GM12878 (cell line): ENCODE measurements at regions not wholly inside any gene's neighbourhood (a gene's known extent, or its start where the extent isn't known, plus 50 kb on each side); places are given as distances from the start of the nearest gene placed in this dataset.

Experiments
- ATAC-seq: fragments of 200-7000 bp; cut with Tn5 transposase; 3 replicates; pipeline ENCODE4 v1.9.1; 2020; ENCODE audit warnings: mild to moderate bottlenecking, moderate library complexity
- BruUV-seq: library from RNA; stranded (reverse); fragments of 400-500 nt; replicated peaks from 2 replicates; lab custom pipeline; 2021; lab: Mats Ljungman, UMichigan
- CTCF ChIA-PET: fragments of 300-600 bp; sonication (Branson Sonifier 250); formaldehyde crosslinking; extraction: SDS; loops from one replicate; lab custom pipeline; 2021; ENCODE audit warnings: inconsistent platforms; lab: Yijun Ruan, JAX
- POLR2A ChIA-PET: fragments of 350-600 bp; formaldehyde crosslinking; extraction: SDS; loops from one replicate; lab custom pipeline; 2021; ENCODE audit warnings: inconsistent platforms; lab: Charles Lee
- RAD21 ChIA-PET: fragments of 300-600 bp; sonication (Branson Sonifier 250); formaldehyde crosslinking; loops from one replicate; lab custom pipeline; 2023; ENCODE audit warnings: antibody characterized with exemption; ENCODE audit not compliant: unreplicated experiment; lab: Charles Lee
- SMC1A ChIA-PET: fragments of 300-600 bp; sonication (Branson Sonifier 250); formaldehyde crosslinking; loops from one replicate; lab custom pipeline; 2023; ENCODE audit not compliant: unreplicated experiment, uncharacterized antibody; lab: Charles Lee
- DNase-seq: peaks from one replicate; pipeline ENCODE4 v3.0.0-alpha.2; 2011; ENCODE audit warnings: low read depth, low spot score
- FAIRE-seq: peaks from 3 replicates; lab custom pipeline; 2011; peaks lifted over from hg19 to GRCh38; lab: Jason Lieb, UNC
- H2AFZ ChIP-seq: 2 replicates; pipeline ENCODE4 v1.6.0; 2011; ENCODE audit warnings: low read depth, low read length, control low read depth; ENCODE audit not compliant: control insufficient read depth
- H3K27ac ChIP-seq: 2 replicates; pipeline ENCODE4 v1.5.1; 2011; ENCODE audit warnings: control low read depth; ENCODE audit not compliant: control insufficient read depth, insufficient read depth
- H3K27me3 ChIP-seq, 2 experiments: replicated peaks in 1 of 2; 2 replicates each; pipeline versions ENCODE4 v1.6.0 to v1.6.1; 2011; ENCODE audit warnings: low read length in 1 of 2; ENCODE audit not compliant: control insufficient read depth in 2 of 2, insufficient read depth in 2 of 2
- H3K36me3 ChIP-seq, 2 experiments: 2 replicates each; pipeline ENCODE4 v1.5.1; 2011; ENCODE audit warnings: low read length in 1 of 2; ENCODE audit not compliant: control insufficient read depth in 2 of 2, insufficient read depth in 2 of 2
- H3K4me1 ChIP-seq: 2 replicates; pipeline ENCODE4 v1.6.1; 2011; ENCODE audit warnings: mild to moderate bottlenecking, low read length, moderate library complexity, mixed read lengths; ENCODE audit not compliant: control insufficient read depth, insufficient read depth
- H3K4me2 ChIP-seq: 2 replicates; pipeline ENCODE4 v1.6.0; 2011; ENCODE audit warnings: control low read depth; ENCODE audit not compliant: control insufficient read depth, insufficient read depth
- H3K4me3 ChIP-seq: fragments of 200-600 bp; sonication (generic); 2 replicates; pipeline ENCODE4 v1.5.1; 2016
- H3K79me2 ChIP-seq: 2 replicates; pipeline ENCODE4 v1.6.0; 2011; ENCODE audit warnings: low read length; ENCODE audit not compliant: control insufficient read depth, insufficient read depth
- H3K9ac ChIP-seq: 2 replicates; pipeline ENCODE4 v1.8.0; 2011; ENCODE audit warnings: low read length, control low read depth, mixed read lengths; ENCODE audit not compliant: control insufficient read depth, insufficient read depth
- H3K9me3 ChIP-seq: replicated peaks from 3 replicates; pipeline ENCODE4 v1.5.1; 2011; ENCODE audit warnings: mild to moderate bottlenecking, low read length; ENCODE audit not compliant: control insufficient read depth, insufficient read depth
- H4K20me1 ChIP-seq: 2 replicates; pipeline ENCODE4 v1.6.0; 2011; ENCODE audit not compliant: control insufficient read depth, insufficient read depth
- BRCA1 ChIP-seq: IDR thresholded peaks from 2 replicates; pipeline ENCODE4 v1.6.1; 2011; ENCODE audit warnings: low read depth, low read length, improper control_type of control experiment
- CUX1 ChIP-seq: IDR thresholded peaks from 2 replicates; pipeline ENCODE4 v1.6.1; 2012; ENCODE audit warnings: improper control_type of control experiment, low read depth, low read length; ENCODE audit not compliant: insufficient replicate concordance
- ETV6 ChIP-seq, 2 experiments: fragments of 450-650 bp in 1 of 2; IDR thresholded peaks in 1 of 2; conservative IDR thresholded peaks in 1 of 2; 2 replicates each; pipeline ENCODE4 v1.6.1; 2014; ENCODE audit warnings: antibody characterized with exemption in 1 of 2, borderline replicate concordance in 1 of 2, low read depth in 1 of 2, mild to moderate bottlenecking in 1 of 2, moderate library complexity in 1 of 2
- GABPA ChIP-seq: IDR thresholded peaks from 2 replicates; pipeline ENCODE4 v1.6.1; 2014; ENCODE audit warnings: antibody characterized with exemption, low read depth, mild to moderate bottlenecking, inconsistent platforms
- KAT2A ChIP-seq: conservative IDR thresholded peaks from 2 replicates; pipeline ENCODE4 v1.6.1; 2011; ENCODE audit warnings: low read depth, low read length; ENCODE audit not compliant: control insufficient read depth
- LARP7 ChIP-seq: fragments of 450-650 bp; IDR thresholded peaks from 2 replicates; pipeline ENCODE4 v1.6.1; 2017; ENCODE audit warnings: mild to moderate bottlenecking
- RAD51 ChIP-seq: fragments of 450-650 bp; IDR thresholded peaks from 2 replicates; pipeline ENCODE4 v1.6.1; 2016; ENCODE audit warnings: moderate library complexity, mild to moderate bottlenecking, inconsistent platforms
- RB1 ChIP-seq: fragments of 450-650 bp; formaldehyde crosslinking; IDR thresholded peaks from 2 replicates; pipeline ENCODE4 v1.6.1; 2017; ENCODE audit warnings: mild to moderate bottlenecking, borderline replicate concordance
- RFX5 ChIP-seq: IDR thresholded peaks from 2 replicates; pipeline ENCODE4 v1.6.1; 2011; ENCODE audit warnings: low read depth, low read length, improper control_type of control experiment
- SP1 ChIP-seq: IDR thresholded peaks from one replicate; pipeline ENCODE4 v1.6.1; 2011; ENCODE audit warnings: low read depth, low read length
- SRF ChIP-seq, 2 experiments: IDR thresholded peaks; 2 replicates each; pipeline ENCODE4 v1.6.1; 2011; ENCODE audit warnings: low read depth in 2 of 2, low read length in 2 of 2, mild to moderate bottlenecking in 1 of 2, moderate library complexity in 1 of 2
- WRNIP1 ChIP-seq: IDR thresholded peaks from 2 replicates; pipeline ENCODE4 v1.6.1; 2011; ENCODE audit warnings: low read depth, low read length, improper control_type of control experiment, borderline replicate concordance
- WGBS: methylation state at CpG from one replicate; pipeline ENCODE4 v1.1.6; 2016; ENCODE audit warnings: low lambda C conversion rate; ENCODE audit not compliant: insufficient replicate concordance, insufficient coverage; ENCODE audit errors: missing lambda C conversion rate; 5-methylcytosine and 5-hydroxymethylcytosine counted together
- in situ Hi-C: fragments of 300-500 bp; cut with MboI; formaldehyde crosslinking; loops from 9 replicates; pipeline ENCODE4 v1.14.3; 2018; ENCODE audit warnings: mixed read lengths
- intact Hi-C: fragments of 100-400 bp; cut with micrococcal nuclease; formaldehyde crosslinking; loops from one replicate; pipeline ENCODE4 v1.14.2; 2022; ENCODE audit not compliant: unreplicated experiment

GRCh38 chr7:68491523-68492358 lies 1106.5 kb upstream of the AUTS2 start:
- H3K79me2 ChIP-seq = no peaks in the 10 kb centered on the region
- ATAC-seq (no peak), DNase-seq (no peak), FAIRE-seq (peak; percentile 75)
- H3K36me3 ChIP-seq = no peaks in the 10 kb centered on the region
- no peak overlapping the region for H3K4me3 ChIP-seq
- intact Hi-C loops (no loop called here), in situ Hi-C loops (no loop called here)
- no peaks in the 10 kb centered on the region for H3K27me3 ChIP-seq
- no peak overlapping the region for H2AFZ ChIP-seq
- no peaks in the 10 kb centered on the region for H3K4me1 ChIP-seq
- H3K27ac ChIP-seq = no peak overlapping the region
- no peak overlapping the region for H3K4me2 ChIP-seq
- H3K9me3 ChIP-seq = no peaks in the 10 kb centered on the region
- WGBS = 5% methylated on average over 2 of the region's 2 CpGs
- POLR2A ChIA-PET = no interaction called here
- no TSS peak for BruUV-seq
- CTCF ChIA-PET = no interaction called here
- H3K9ac ChIP-seq = no peak overlapping the region
- TF ChIP-seq RB1 (no peak), CUX1 (no peak), RFX5 (no peak), LARP7 (no peak), GABPA (no peak), ETV6 (conservative IDR thresholded peaks at IDR 0.05 in 1 of 2, IDR thresholded peaks at IDR 0.05 in 1 of 2; ENCODE audit: borderline replicate concordance in 1 of 2, low read depth in 1 of 2) (no peak), RAD51 (no peak), KAT2A (no peak), SRF (IDR thresholded peaks at IDR 0.05; ENCODE audit: low read depth in 2 of 2, low read length in 2 of 2) (no peak), SP1 (no peak), WRNIP1 (no peak), BRCA1 (no peak)
- SMC1A ChIA-PET = no interaction called here
- RAD21 ChIA-PET = no interaction called here
- H4K20me1 ChIP-seq = no peaks in the 10 kb centered on the region
